B cell (primary cell): ENCODE measurements at regions not wholly inside any gene's neighbourhood (a gene's known extent, or its start where the extent isn't known, plus 50 kb on each side); places are given as distances from the start of the nearest gene placed in this dataset.

Source experiments
- ATAC-seq: fragments of 200-7000 bp; cut with Tn5 transposase; one replicate; pipeline ENCODE4 v1.10.0; 2021; ENCODE audit warnings: low read depth, mild to moderate bottlenecking, moderate number of reproducible peaks, moderate library complexity
- CTCF ChIA-PET: fragments of 350-600 bp; sonication (Branson Sonifier 250); formaldehyde crosslinking; loops from one replicate; lab custom pipeline; 2021; ENCODE audit warnings: antibody characterized with exemption, inconsistent platforms; lab: Charles Lee
- POLR2A ChIA-PET: fragments of 350-600 bp; sonication (Branson Sonifier 250); formaldehyde crosslinking; loops from one replicate; lab custom pipeline; 2021; ENCODE audit warnings: antibody characterized with exemption; lab: Charles Lee
- DNase-seq: peaks from one replicate; pipeline ENCODE4 v3.0.0; 2013
- H2AFZ ChIP-seq: 2 replicates; pipeline ENCODE4 v1.6.1; 2012; ENCODE audit warnings: mild to moderate bottlenecking, low read depth, low read length; ENCODE audit not compliant: insufficient read depth, poor library complexity, severe bottlenecking
- H3K27ac ChIP-seq, 2 donors: 1 replicate in 1 of 2; 2 replicates in 1 of 2; pipeline ENCODE4 v1.5.1; 2012 to 2013; ENCODE audit warnings: low read length in 2 of 2, mild to moderate bottlenecking in 2 of 2, moderate library complexity in 1 of 2
- H3K27me3 ChIP-seq, 4 experiments: fragments of 200-600 bp in 1 of 4; sonication (generic) in 1 of 4; replicated peaks in 1 of 4; 1 replicate in 2 of 4; 2 replicates in 2 of 4; pipeline versions ENCODE4 v1.6.1 to v1.7.0; 2013 to 2016; ENCODE audit warnings: low read length in 3 of 4, mild to moderate bottlenecking in 2 of 4, mixed read lengths in 1 of 4, moderate library complexity in 1 of 4; ENCODE audit not compliant: insufficient read depth in 4 of 4, control insufficient read depth in 3 of 4; ENCODE audit errors: control extremely low read depth in 1 of 4
- H3K36me3 ChIP-seq, 2 experiments: replicated peaks in 1 of 2; 1 replicate in 1 of 2; 2 replicates in 1 of 2; pipeline versions ENCODE4 v1.6.1 to v1.7.1; 2013; ENCODE audit warnings: low read length in 1 of 2; ENCODE audit not compliant: insufficient read depth in 2 of 2, control insufficient read depth in 1 of 2; ENCODE audit errors: control extremely low read depth in 1 of 2, extremely low read depth in 1 of 2
- H3K4me1 ChIP-seq, 2 donors: fragments of 200-600 bp in 1 of 2; sonication (generic) in 1 of 2; 1 replicate in 1 of 2; 2 replicates in 1 of 2; pipeline versions ENCODE4 v1.5.1 to v1.6.1; 2013 to 2017; ENCODE audit warnings: low read length in 2 of 2; ENCODE audit not compliant: control insufficient read depth in 2 of 2, insufficient read depth in 2 of 2
- H3K4me2 ChIP-seq: replicated peaks from 2 replicates; pipeline ENCODE3; 2012; ENCODE audit warnings: mild to moderate bottlenecking, low read depth, low read length; ENCODE audit not compliant: poor library complexity, severe bottlenecking
- H3K4me3 ChIP-seq, 5 experiments: fragments of 200-600 bp in 1 of 5; sonication (generic) in 1 of 5; 1 replicate in 3 of 5; 2 replicates in 2 of 5; pipeline versions ENCODE4 v1.5.1 to v1.7.0; 2011 to 2016; ENCODE audit warnings: low read length in 4 of 5, mild to moderate bottlenecking in 4 of 5, low read depth in 2 of 5, control low read depth in 1 of 5, moderate library complexity in 1 of 5; ENCODE audit not compliant: insufficient read depth in 1 of 5; ENCODE audit errors: control extremely low read depth in 1 of 5, extremely low read depth in 1 of 5
- H3K79me2 ChIP-seq: fragments of 200-600 bp; sonication (generic); one replicate; pipeline ENCODE4 v1.6.0; 2016; ENCODE audit warnings: low read length; ENCODE audit not compliant: control insufficient read depth, insufficient read depth
- H3K9ac ChIP-seq: fragments of 200-600 bp; sonication (generic); 2 replicates; pipeline ENCODE4 v1.6.1; 2017; ENCODE audit warnings: mild to moderate bottlenecking, low read length, moderate library complexity
- H3K9me3 ChIP-seq, 3 donors: one replicate each; pipeline versions ENCODE4 v1.6.1 to v1.7.1; 2013; ENCODE audit warnings: low read length in 2 of 3; ENCODE audit not compliant: control insufficient read depth in 2 of 3, insufficient read depth in 1 of 3; ENCODE audit errors: control extremely low read depth in 1 of 3
- H4K20me1 ChIP-seq: 2 replicates; pipeline ENCODE4 v1.6.0; 2012; ENCODE audit warnings: mild to moderate bottlenecking, low read length; ENCODE audit not compliant: insufficient read depth, control insufficient read depth, poor library complexity, severe bottlenecking
- H3K27ac Mint-ChIP-seq: one replicate; pipeline ENCODE4 v1.8.0; 2021; ENCODE audit warnings: mixed read lengths
- H3K27me3 Mint-ChIP-seq: one replicate; pipeline ENCODE4 v1.8.0; 2021; ENCODE audit warnings: mixed read lengths
- H3K4me1 Mint-ChIP-seq: one replicate; pipeline ENCODE4 v1.8.0; 2021; ENCODE audit warnings: mixed read lengths
- H3K4me3 Mint-ChIP-seq: one replicate; pipeline ENCODE4 v1.8.0; 2021; ENCODE audit warnings: mixed read lengths
- H3K9me3 Mint-ChIP-seq: one replicate; pipeline ENCODE4 v1.8.0; 2022; ENCODE audit warnings: mixed read lengths; ENCODE audit not compliant: insufficient read depth
- EZH2 ChIP-seq: IDR thresholded peaks from 2 replicates; pipeline ENCODE4 v1.6.1; 2012; ENCODE audit warnings: borderline replicate concordance, low read depth, mild to moderate bottlenecking, moderate library complexity, low read length; ENCODE audit not compliant: insufficient read depth, poor library complexity, severe bottlenecking
- WGBS: methylation state at CpG from one replicate; pipeline ENCODE4 v1.1.5; 2013; ENCODE audit warnings: missing lambda C conversion rate; ENCODE audit not compliant: insufficient coverage; 5-methylcytosine and 5-hydroxymethylcytosine counted together
- intact Hi-C: fragments of 100-400 bp; cut with micrococcal nuclease; formaldehyde crosslinking; loops from one replicate; pipeline ENCODE4 v1.10.0; 2022
- TF ChIP-seq, protein P1 (sequence below): fragments of 200-600 bp; IDR thresholded peaks from one replicate; pipeline ENCODE4 v1.8.0; 2022; ENCODE audit warnings: antibody characterized with exemption, mild to moderate bottlenecking

DNA sequence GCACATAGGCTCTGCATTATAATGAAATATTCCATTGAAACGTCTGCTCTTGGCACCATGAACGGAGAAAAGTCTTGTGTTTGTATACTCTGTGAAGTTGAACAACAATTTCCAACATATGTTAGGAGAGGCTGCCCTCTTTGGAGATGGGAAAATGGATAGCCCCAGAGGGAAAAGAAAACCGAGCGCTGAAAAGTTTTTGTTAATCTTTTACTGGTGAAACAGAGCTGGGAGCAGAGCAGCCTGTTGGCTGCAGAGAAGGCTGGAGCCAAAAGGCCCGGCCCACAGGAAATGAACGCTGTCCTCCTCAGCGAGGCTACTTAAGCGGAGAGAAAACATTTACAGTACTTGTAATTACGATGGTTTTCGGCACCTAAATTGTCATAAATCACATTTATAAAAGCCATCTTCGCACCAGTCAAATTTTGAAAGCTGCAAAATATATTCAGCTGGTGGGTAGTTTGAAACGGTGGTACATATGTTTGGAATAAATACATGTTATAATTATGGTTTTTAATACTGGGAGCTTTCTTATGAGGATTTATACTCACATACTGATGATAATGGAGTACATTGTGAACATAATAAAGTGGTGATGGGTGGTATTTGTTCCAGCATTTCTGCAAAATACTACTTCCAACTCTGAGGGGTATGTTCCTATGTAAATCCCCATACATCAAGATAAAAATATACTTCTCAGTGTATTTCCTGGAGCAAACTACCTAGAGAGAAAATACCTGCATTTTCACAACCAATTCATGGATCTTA lies 129.6 kb upstream of the CNTLN start:
- 56% methylated on average over 4 of the region's 12 CpGs for WGBS
- no peaks in the 10 kb centered on the region for H3K79me2 ChIP-seq
- H3K4me1 ChIP-seq = no peaks in the 10 kb centered on the region
- H3K9me3 Mint-ChIP-seq = no peaks in the 10 kb centered on the region
- intact Hi-C loops = no loop called here
- H3K27ac ChIP-seq = no peak overlapping the region
- no peaks in the 10 kb centered on the region for H3K9me3 ChIP-seq
- ChIA-PET CTCF (no interaction called here), POLR2A (no interaction called here)
- H3K27me3 Mint-ChIP-seq = no peaks in the 10 kb centered on the region
- H3K4me1 Mint-ChIP-seq = no peaks in the 10 kb centered on the region
- ATAC-seq (no peak), DNase-seq (no peak)
- no peak overlapping the region for H3K4me3 Mint-ChIP-seq
- H3K36me3 ChIP-seq = no peaks in the 10 kb centered on the region
- no peaks in the 10 kb centered on the region for H4K20me1 ChIP-seq
- TF ChIP-seq EZH2 = no peak
- TF ChIP-seq, protein P1, sequence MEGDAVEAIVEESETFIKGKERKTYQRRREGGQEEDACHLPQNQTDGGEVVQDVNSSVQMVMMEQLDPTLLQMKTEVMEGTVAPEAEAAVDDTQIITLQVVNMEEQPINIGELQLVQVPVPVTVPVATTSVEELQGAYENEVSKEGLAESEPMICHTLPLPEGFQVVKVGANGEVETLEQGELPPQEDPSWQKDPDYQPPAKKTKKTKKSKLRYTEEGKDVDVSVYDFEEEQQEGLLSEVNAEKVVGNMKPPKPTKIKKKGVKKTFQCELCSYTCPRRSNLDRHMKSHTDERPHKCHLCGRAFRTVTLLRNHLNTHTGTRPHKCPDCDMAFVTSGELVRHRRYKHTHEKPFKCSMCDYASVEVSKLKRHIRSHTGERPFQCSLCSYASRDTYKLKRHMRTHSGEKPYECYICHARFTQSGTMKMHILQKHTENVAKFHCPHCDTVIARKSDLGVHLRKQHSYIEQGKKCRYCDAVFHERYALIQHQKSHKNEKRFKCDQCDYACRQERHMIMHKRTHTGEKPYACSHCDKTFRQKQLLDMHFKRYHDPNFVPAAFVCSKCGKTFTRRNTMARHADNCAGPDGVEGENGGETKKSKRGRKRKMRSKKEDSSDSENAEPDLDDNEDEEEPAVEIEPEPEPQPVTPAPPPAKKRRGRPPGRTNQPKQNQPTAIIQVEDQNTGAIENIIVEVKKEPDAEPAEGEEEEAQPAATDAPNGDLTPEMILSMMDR = no peak
- H3K4me3 ChIP-seq = no peak overlapping the region
- H3K4me2 ChIP-seq = no peak overlapping the region
- H3K27ac Mint-ChIP-seq = no peak overlapping the region
- no peak overlapping the region for H2AFZ ChIP-seq
- no peak overlapping the region for H3K9ac ChIP-seq
- no peaks in the 10 kb centered on the region for H3K27me3 ChIP-seq

DNA sequence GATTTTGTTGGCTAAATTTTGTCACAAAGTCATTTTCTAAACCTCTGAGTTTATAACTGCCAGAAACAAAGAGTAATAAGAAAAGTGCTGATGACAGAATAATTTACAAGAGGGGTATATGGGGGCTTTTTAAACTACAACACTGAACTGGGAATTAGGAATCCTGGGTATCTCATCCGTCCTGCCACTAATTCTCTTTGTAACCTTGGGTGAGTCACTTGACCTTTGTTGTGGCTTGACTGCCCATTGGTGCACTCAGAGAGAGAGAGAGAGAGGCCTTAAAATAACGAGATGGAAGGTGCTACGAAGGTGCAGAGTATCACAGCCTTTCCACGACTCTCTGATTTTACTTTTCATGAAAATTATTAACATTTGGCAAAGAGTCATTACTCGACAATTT lies 130.3 kb upstream of the CNTLN start:
- H3K4me2 ChIP-seq = no peak overlapping the region
- intact Hi-C loops = no loop called here
- H3K27ac Mint-ChIP-seq = no peak overlapping the region
- H3K27me3 Mint-ChIP-seq = no peaks in the 10 kb centered on the region
- H3K9ac ChIP-seq = no peak overlapping the region
- DNase-seq (no peak), ATAC-seq (no peak)
- H3K27me3 ChIP-seq = no peaks in the 10 kb centered on the region
- TF ChIP-seq EZH2 = no peak
- TF ChIP-seq, protein P1 = no peak
- no peaks in the 10 kb centered on the region for H3K4me1 ChIP-seq
- no peak overlapping the region for H2AFZ ChIP-seq
- H3K27ac ChIP-seq = no peak overlapping the region
- H3K4me1 Mint-ChIP-seq = no peaks in the 10 kb centered on the region
- CTCF ChIA-PET = interaction anchor here (1.0 kb wide), 1 partner anchor 58 kb away, joined by 8 read pairs; no protein-coding TSS in a partner anchor
- no peaks in the 10 kb centered on the region for H3K9me3 ChIP-seq
- WGBS = 83% methylated on average over 1 of the region's 5 CpGs
- no peaks in the 10 kb centered on the region for H3K36me3 ChIP-seq
- H3K9me3 Mint-ChIP-seq = no peaks in the 10 kb centered on the region
- no peak overlapping the region for H3K4me3 ChIP-seq
- H3K4me3 Mint-ChIP-seq = no peak overlapping the region
- no peaks in the 10 kb centered on the region for H3K79me2 ChIP-seq
- no peaks in the 10 kb centered on the region for H4K20me1 ChIP-seq
- POLR2A ChIA-PET = no interaction called here
